ENCODE measurements at regions not wholly inside any gene's neighbourhood (a gene's known extent, or its start where the extent isn't known, plus 50 kb on each side); places are given as distances from the start of the nearest gene placed in this dataset.

- Mint-ChIP-seq H3K36me3 (no peaks in the 10 kb centered on the region), H3K4me3 (no peak overlapping the region), H3K27ac (no peak overlapping the region), H3K9me3 (peaks cover 10% of the 10 kb centered on the region), H3K27me3 (ENCODE audit: low read depth) (peaks cover 24% of the 10 kb centered on the region), H3K4me1 (peaks cover 24% of the 10 kb centered on the region)
- TF ChIP-seq CTCF (IDR thresholded peaks at IDR 0.05; ENCODE audit: unreplicated experiment) = no peak
- no peak for DNase-seq (ENCODE audit: low spot score in 2 of 2, unreplicated experiment in 2 of 2)
Measured at GRCh38 chr1:53383136-53383870, 55.4 kb upstream of the LRP8 start.

GRCh38 chr1:53384796-53385195 is 56.9 kb upstream of the LRP8 start:
- TF ChIP-seq CTCF (IDR thresholded peaks at IDR 0.05; ENCODE audit: unreplicated experiment) = no peak
- Mint-ChIP-seq H3K27ac (no peak overlapping the region), H3K9me3 (peaks cover 10% of the 10 kb centered on the region), H3K36me3 (no peaks in the 10 kb centered on the region), H3K27me3 (ENCODE audit: low read depth) (peaks cover 24% of the 10 kb centered on the region), H3K4me1 (peaks cover 24% of the 10 kb centered on the region), H3K4me3 (no peak overlapping the region)
- no peak for DNase-seq (ENCODE audit: low spot score in 2 of 2, unreplicated experiment in 2 of 2)

- H3K27me3 Mint-ChIP-seq (ENCODE audit: low read depth) = peaks cover 24% of the 10 kb centered on the region
- DNase-seq (ENCODE audit: low spot score in 2 of 2, unreplicated experiment in 2 of 2) = no peak
- no peak overlapping the region for H3K4me3 Mint-ChIP-seq
- no peak overlapping the region for H3K27ac Mint-ChIP-seq
- H3K4me1 Mint-ChIP-seq = peaks cover 17% of the 10 kb centered on the region
- no peak for TF ChIP-seq CTCF (IDR thresholded peaks at IDR 0.05; ENCODE audit: unreplicated experiment)
- peaks cover 10% of the 10 kb centered on the region for H3K9me3 Mint-ChIP-seq
- no peaks in the 10 kb centered on the region for H3K36me3 Mint-ChIP-seq
Measured at GRCh38 chr1:53385276-53386225, 57.7 kb upstream of the LRP8 start.

GRCh38 chr1:53388963-53389362 is 61.1 kb upstream of the LRP8 start:
- Mint-ChIP-seq H3K9me3 (peaks cover 10% of the 10 kb centered on the region), H3K27ac (no peak overlapping the region), H3K36me3 (no peaks in the 10 kb centered on the region), H3K4me1 (peaks cover 7% of the 10 kb centered on the region), H3K4me3 (no peak overlapping the region), H3K27me3 (ENCODE audit: low read depth) (peaks cover under 1% of the 10 kb centered on the region)
- DNase-seq (ENCODE audit: low spot score in 2 of 2, unreplicated experiment in 2 of 2) = no peak
- no peak for TF ChIP-seq CTCF (IDR thresholded peaks at IDR 0.05; ENCODE audit: unreplicated experiment)

- no peak for TF ChIP-seq CTCF (IDR thresholded peaks at IDR 0.05; ENCODE audit: unreplicated experiment)
- Mint-ChIP-seq H3K27me3 (ENCODE audit: low read depth) (no peaks in the 10 kb centered on the region), H3K4me3 (no peak overlapping the region), H3K27ac (no peak overlapping the region), H3K4me1 (peaks cover 6% of the 10 kb centered on the region), H3K36me3 (no peaks in the 10 kb centered on the region), H3K9me3 (peaks cover 10% of the 10 kb centered on the region)
- no peak for DNase-seq (ENCODE audit: low spot score in 2 of 2, unreplicated experiment in 2 of 2)
Measured at GRCh38 chr1:53390261-53390660, 62.4 kb upstream of the LRP8 start.
